WTC11 (cell line): ENCODE measurements at regions not wholly inside any gene's neighbourhood (a gene's known extent, or its start where the extent isn't known, plus 50 kb on each side); places are given as distances from the start of the nearest gene placed in this dataset.

Experiments used
- ATAC-seq: fragments of 200-7000 bp; cut with Tn5 transposase; 2 replicates; pipeline ENCODE4 v1.10.0; 2021; ENCODE audit warnings: mild to moderate bottlenecking, moderate library complexity
- CTCF ChIA-PET: fragments of 300-600 bp; sonication (Branson Sonifier 250); formaldehyde crosslinking; loops from one replicate; lab custom pipeline; 2021; ENCODE audit warnings: antibody characterized with exemption; lab: Charles Lee
- POLR2A ChIA-PET: fragments of 350-600 bp; sonication (Branson Sonifier 250); formaldehyde crosslinking; loops from one replicate; lab custom pipeline; 2021; ENCODE audit warnings: antibody characterized with exemption; lab: Charles Lee
- DNase-seq: peaks from one replicate; pipeline ENCODE4 v3.0.0; 2021; ENCODE audit warnings: low spot score
- H3K27ac Mint-ChIP-seq: 2 replicates; pipeline ENCODE4 v1.8.0; 2021; ENCODE audit warnings: mixed read lengths
- H3K27me3 Mint-ChIP-seq: 2 replicates; pipeline ENCODE4 v1.8.0; 2021; ENCODE audit warnings: low read depth, mild to moderate bottlenecking, moderate library complexity, mixed read lengths
- H3K36me3 Mint-ChIP-seq: 2 replicates; pipeline ENCODE4 v1.8.0; 2021; ENCODE audit warnings: mixed read lengths
- H3K4me1 Mint-ChIP-seq: 2 replicates; pipeline ENCODE4 v1.8.0; 2022; ENCODE audit warnings: mixed read lengths
- H3K4me3 Mint-ChIP-seq: 2 replicates; pipeline ENCODE4 v1.8.0; 2021; ENCODE audit warnings: mild to moderate bottlenecking, moderate library complexity, mixed read lengths
- H3K9me3 Mint-ChIP-seq: 2 replicates; pipeline ENCODE4 v1.8.0; 2021; ENCODE audit warnings: mixed read lengths
- AFF4 ChIP-seq: sonication (generic); formaldehyde crosslinking; IDR thresholded peaks from 2 replicates; pipeline ENCODE4 v1.8.1; 2023; ENCODE audit warnings: mild to moderate bottlenecking, missing genetic modification reagents, borderline replicate concordance
- E2F1 ChIP-seq: sonication (generic); formaldehyde crosslinking; IDR thresholded peaks from 2 replicates; pipeline ENCODE4 v1.8.0; 2022; ENCODE audit warnings: mild to moderate bottlenecking, missing genetic modification reagents
- ETV6 ChIP-seq: sonication (generic); formaldehyde crosslinking; IDR thresholded peaks from 2 replicates; pipeline ENCODE4 v1.8.1; 2022; ENCODE audit warnings: mild to moderate bottlenecking, missing genetic modification reagents
- MXD4 ChIP-seq: fragments of 250-450 bp; sonication (Bioruptor Pico); IDR thresholded peaks from 2 replicates; pipeline ENCODE4 v1.8.0; 2021; ENCODE audit warnings: mild to moderate bottlenecking, moderate library complexity, borderline replicate concordance
- NFATC4 ChIP-seq: fragments of 250-450 bp; sonication (Bioruptor Pico); IDR thresholded peaks from 2 replicates; pipeline ENCODE4 v1.9.0; 2021; ENCODE audit warnings: mild to moderate bottlenecking
- NFE2L1 ChIP-seq: sonication (generic); formaldehyde crosslinking; IDR thresholded peaks from 2 replicates; pipeline ENCODE4 v1.8.1; 2023; ENCODE audit warnings: missing genetic modification reagents
- NR1H2 ChIP-seq: sonication (generic); formaldehyde crosslinking; IDR thresholded peaks from 2 replicates; pipeline ENCODE4 v1.9.0; 2021; ENCODE audit warnings: mild to moderate bottlenecking, moderate library complexity, missing genetic modification reagents
- RORB ChIP-seq: fragments of 250-450 bp; sonication (Bioruptor Pico); IDR thresholded peaks from 2 replicates; pipeline ENCODE4 v1.9.0; 2021; ENCODE audit warnings: mild to moderate bottlenecking
- TCF7 ChIP-seq: sonication (generic); formaldehyde crosslinking; IDR thresholded peaks from 2 replicates; pipeline ENCODE4 v1.8.0; 2022; ENCODE audit warnings: mild to moderate bottlenecking, low read depth, missing genetic modification reagents, moderate library complexity
- USF1 ChIP-seq: sonication (generic); formaldehyde crosslinking; IDR thresholded peaks from 2 replicates; pipeline ENCODE4 v1.8.0; 2022; ENCODE audit warnings: mild to moderate bottlenecking, missing genetic modification reagents
- ZBTB43 ChIP-seq: sonication (generic); formaldehyde crosslinking; IDR thresholded peaks from 2 replicates; pipeline ENCODE4 v1.8.1; 2023; ENCODE audit warnings: mild to moderate bottlenecking, missing genetic modification reagents
- ZNF121 ChIP-seq: sonication (generic); formaldehyde crosslinking; IDR thresholded peaks from 2 replicates; pipeline ENCODE4 v1.8.0; 2023; ENCODE audit warnings: missing genetic modification reagents
- ZNF263 ChIP-seq: sonication (generic); formaldehyde crosslinking; IDR thresholded peaks from 2 replicates; pipeline ENCODE4 v1.8.1; 2022; ENCODE audit warnings: low read depth, mild to moderate bottlenecking, moderate library complexity, missing genetic modification reagents
- ZNF512 ChIP-seq: sonication (generic); formaldehyde crosslinking; IDR thresholded peaks from 2 replicates; pipeline ENCODE4 v1.8.1; 2022; ENCODE audit warnings: missing genetic modification reagents, borderline replicate concordance
- TF ChIP-seq, protein P1 (sequence below): sonication (generic); formaldehyde crosslinking; IDR thresholded peaks from 2 replicates; pipeline ENCODE4 v1.8.1; 2023; ENCODE audit warnings: mild to moderate bottlenecking, missing genetic modification reagents, moderate library complexity
- TF ChIP-seq, protein P2 (sequence below): sonication (generic); formaldehyde crosslinking; IDR thresholded peaks from 2 replicates; pipeline ENCODE4 v1.8.1; 2022; ENCODE audit warnings: low read depth, missing genetic modification reagents, borderline replicate concordance

- TF ChIP-seq ZNF512 (CRISPR knock-in tag), result no peak
- TF ChIP-seq, all 79 proteins: peak for 0
Measured at GRCh38 chr13:111938741-111939665, 127.9 kb upstream of the SOX1 start (continued).

DNA sequence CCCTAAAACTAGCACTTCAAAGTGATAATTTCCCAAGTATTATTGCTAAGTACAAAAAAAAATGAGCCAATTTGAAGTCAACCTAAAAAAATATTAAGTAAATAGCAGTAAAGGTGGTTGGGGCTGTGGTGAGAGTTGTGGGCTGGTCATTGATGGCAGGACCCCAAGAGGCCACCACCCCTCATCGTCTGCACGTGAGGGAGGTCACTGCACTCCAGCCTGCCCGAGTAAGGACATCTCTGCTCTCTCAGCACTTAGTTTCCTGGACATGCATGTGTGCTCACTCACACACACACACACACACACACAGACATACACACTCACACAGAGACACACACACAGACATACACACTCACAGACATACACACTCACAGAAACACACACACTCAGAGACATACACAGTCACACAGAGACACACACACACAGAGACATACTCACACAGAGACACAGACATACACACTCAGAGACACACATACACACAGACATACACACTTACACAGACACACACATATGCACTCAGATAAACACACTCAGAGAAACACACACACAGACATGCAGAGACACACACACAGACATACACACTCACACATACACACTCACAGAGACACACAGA lies 127.2 kb upstream of the SOX1 start:
- no peak for ATAC-seq
- Mint-ChIP-seq H3K27ac (no peak overlapping the region), H3K4me1 (peaks cover 13% of the 10 kb centered on the region), H3K4me3 (no peak overlapping the region)
- DNase-seq, result no peak
- TF ChIP-seq USF1 (CRISPR knock-in tag) (no peak), ZNF263 (CRISPR knock-in tag) (no peak), NFE2L1 (CRISPR knock-in tag) (no peak), RORB (CRISPR knock-in tag) (no peak), ZBTB43 (CRISPR knock-in tag) (no peak), MXD4 (CRISPR knock-in tag) (no peak), AFF4 (CRISPR knock-in tag) (no peak)
- TF ChIP-seq, protein P1, sequence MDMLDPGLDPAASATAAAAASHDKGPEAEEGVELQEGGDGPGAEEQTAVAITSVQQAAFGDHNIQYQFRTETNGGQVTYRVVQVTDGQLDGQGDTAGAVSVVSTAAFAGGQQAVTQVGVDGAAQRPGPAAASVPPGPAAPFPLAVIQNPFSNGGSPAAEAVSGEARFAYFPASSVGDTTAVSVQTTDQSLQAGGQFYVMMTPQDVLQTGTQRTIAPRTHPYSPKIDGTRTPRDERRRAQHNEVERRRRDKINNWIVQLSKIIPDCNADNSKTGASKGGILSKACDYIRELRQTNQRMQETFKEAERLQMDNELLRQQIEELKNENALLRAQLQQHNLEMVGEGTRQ, result no peak
- TF ChIP-seq, all 79 proteins: peak for 0
- Mint-ChIP-seq H3K36me3 (no peaks in the 10 kb centered on the region), H3K27me3 (peaks cover 8% of the 10 kb centered on the region), H3K9me3 (no peaks in the 10 kb centered on the region)
- CTCF ChIA-PET, result no interaction called here
- POLR2A ChIA-PET, result no interaction called here

GRCh38 chr13:111940892-111941291 lies 126.1 kb upstream of the SOX1 start:
- Mint-ChIP-seq H3K27ac (no peak overlapping the region), H3K4me3 (no peak overlapping the region), H3K4me1 (peaks cover 4% of the 10 kb centered on the region; the same call in 1 of the 2 replicates), H3K36me3 (no peaks in the 10 kb centered on the region), H3K9me3 (no peaks in the 10 kb centered on the region), H3K27me3 (peaks cover 8% of the 10 kb centered on the region)
- CTCF ChIA-PET, result no interaction called here
- POLR2A ChIA-PET, result no interaction called here
- DNase-seq (no peak), ATAC-seq (no peak)
- TF ChIP-seq ZNF512 (CRISPR knock-in tag) (no peak), ETV6 (CRISPR knock-in tag) (no peak), NR1H2 (CRISPR knock-in tag) (no peak), MXD4 (CRISPR knock-in tag) (no peak), TCF7 (no peak), RORB (CRISPR knock-in tag) (no peak), NFATC4 (CRISPR knock-in tag) (no peak), ZNF121 (no peak), E2F1 (CRISPR knock-in tag) (no peak), USF1 (CRISPR knock-in tag) (no peak)
- TF ChIP-seq, protein P2, sequence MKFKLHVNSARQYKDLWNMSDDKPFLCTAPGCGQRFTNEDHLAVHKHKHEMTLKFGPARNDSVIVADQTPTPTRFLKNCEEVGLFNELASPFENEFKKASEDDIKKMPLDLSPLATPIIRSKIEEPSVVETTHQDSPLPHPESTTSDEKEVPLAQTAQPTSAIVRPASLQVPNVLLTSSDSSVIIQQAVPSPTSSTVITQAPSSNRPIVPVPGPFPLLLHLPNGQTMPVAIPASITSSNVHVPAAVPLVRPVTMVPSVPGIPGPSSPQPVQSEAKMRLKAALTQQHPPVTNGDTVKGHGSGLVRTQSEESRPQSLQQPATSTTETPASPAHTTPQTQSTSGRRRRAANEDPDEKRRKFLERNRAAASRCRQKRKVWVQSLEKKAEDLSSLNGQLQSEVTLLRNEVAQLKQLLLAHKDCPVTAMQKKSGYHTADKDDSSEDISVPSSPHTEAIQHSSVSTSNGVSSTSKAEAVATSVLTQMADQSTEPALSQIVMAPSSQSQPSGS (CRISPR knock-in tag), result no peak
